ENCODE measurements at regions not wholly inside any gene's neighbourhood (a gene's known extent, or its start where the extent isn't known, plus 50 kb on each side); places are given as distances from the start of the nearest gene placed in this dataset.

DNA sequence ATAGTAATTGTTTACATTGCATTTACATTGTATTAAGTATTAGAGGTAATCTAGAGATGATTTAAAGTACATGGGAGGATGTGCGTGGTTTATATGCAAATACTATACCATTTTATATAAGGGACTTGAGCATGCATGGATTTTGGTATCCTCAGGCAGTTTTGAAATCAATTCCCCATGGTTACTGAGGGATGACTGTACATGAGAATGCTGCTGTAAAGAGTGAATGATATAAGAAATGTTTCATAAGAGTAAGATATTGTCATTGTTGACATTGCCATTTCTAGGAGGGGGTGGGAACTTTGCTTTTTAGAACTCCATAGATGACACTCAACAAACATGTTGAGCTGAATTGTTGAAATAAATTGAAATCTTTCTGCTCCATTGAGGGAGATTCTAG lies 185.0 kb downstream of the SEMA6A start:
- Mint-ChIP-seq H3K27ac (no peak overlapping the region), H3K4me1 (no peaks in the 10 kb centered on the region), H3K4me3 (no peak overlapping the region), H3K9me3 (peaks cover 12% of the 10 kb centered on the region), H3K36me3 (peaks cover 33% of the 10 kb centered on the region), H3K27me3 (no peaks in the 10 kb centered on the region)
- no peak for DNase-seq

DNA sequence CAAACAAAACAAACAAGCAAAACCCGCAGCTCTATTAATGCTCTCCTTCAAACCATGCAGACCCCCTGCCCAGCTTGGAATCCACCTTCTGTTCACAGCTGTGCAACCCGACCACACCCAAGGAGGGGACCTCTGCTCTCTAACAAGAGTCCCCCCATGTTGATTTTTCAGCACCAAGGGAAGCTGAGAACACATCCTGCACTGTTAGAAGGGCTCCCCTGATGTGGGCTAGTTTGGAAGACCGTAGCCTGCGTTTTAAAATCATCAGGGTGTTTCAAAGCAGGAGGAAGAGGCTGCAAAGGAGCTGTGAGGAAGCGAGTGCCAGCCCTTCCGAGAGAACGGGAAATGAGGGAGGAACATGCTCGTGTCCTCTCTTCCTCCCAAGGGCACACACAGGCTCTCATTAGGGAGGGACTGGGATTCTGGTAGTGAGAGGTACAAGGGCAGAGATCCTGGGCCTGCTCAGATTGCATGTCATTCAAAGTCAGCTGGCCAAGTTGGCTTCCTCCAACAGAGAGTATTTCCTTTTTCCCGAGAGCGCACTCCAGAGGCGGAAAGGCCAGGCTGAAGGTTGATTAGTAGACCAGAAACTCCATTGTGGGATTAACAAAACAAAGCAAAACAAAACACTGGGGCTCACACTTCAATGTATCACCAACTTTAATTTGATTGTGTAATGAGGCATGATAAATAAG lies 185.9 kb downstream of the SEMA6A start:
- Mint-ChIP-seq H3K9me3 (peaks cover 13% of the 10 kb centered on the region), H3K27ac (no peak overlapping the region), H3K4me1 (no peaks in the 10 kb centered on the region), H3K36me3 (peaks cover 34% of the 10 kb centered on the region), H3K27me3 (no peaks in the 10 kb centered on the region), H3K4me3 (no peak overlapping the region)
- no peak for DNase-seq

DNA sequence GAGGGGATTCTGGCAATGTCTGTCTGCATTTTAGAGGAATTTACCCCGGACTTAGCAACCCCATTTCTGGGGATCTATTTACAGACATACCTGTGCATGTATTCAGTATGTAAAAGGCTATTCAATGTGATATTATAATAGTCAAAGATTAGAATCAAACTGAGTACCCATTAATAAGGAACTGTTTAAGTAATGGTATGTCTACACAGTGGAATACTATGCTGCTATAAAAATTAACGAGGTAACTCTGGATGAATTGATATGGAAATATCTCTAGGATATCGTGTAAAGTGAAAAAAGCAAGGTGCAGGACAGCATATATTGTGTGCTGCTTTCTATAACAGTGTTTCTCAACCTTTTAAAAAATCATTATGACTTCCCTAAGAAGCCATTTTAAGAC lies 186.9 kb downstream of the SEMA6A start:
- Mint-ChIP-seq H3K36me3 (peaks cover 38% of the 10 kb centered on the region), H3K27me3 (no peaks in the 10 kb centered on the region), H3K27ac (no peak overlapping the region), H3K9me3 (peaks cover 16% of the 10 kb centered on the region), H3K4me3 (no peak overlapping the region), H3K4me1 (no peaks in the 10 kb centered on the region)
- DNase-seq, result no peak

DNA sequence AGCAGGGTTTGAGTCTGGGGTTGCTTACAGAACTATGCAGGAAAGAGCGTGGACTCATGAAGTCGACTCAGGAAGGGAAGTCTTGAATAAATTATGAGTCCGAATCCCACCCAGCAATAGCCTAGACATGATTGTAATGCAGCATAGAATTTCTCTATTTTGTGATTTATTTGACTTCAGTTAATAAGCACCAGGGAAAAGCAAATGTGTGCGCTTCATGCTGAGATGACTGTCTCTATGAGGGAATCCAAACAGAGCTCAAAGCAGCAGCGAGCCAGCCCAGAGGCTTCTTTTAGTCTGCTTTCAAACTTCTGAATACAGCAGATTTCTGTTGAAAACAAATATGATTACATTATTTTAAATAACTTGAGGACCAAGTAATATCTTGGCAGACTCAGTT lies 188.0 kb downstream of the SEMA6A start:
- Mint-ChIP-seq H3K27ac (no peak overlapping the region), H3K27me3 (no peaks in the 10 kb centered on the region), H3K36me3 (peaks cover 43% of the 10 kb centered on the region), H3K4me1 (no peaks in the 10 kb centered on the region), H3K4me3 (no peak overlapping the region), H3K9me3 (peaks cover 10% of the 10 kb centered on the region)
- DNase-seq, result no peak

DNA sequence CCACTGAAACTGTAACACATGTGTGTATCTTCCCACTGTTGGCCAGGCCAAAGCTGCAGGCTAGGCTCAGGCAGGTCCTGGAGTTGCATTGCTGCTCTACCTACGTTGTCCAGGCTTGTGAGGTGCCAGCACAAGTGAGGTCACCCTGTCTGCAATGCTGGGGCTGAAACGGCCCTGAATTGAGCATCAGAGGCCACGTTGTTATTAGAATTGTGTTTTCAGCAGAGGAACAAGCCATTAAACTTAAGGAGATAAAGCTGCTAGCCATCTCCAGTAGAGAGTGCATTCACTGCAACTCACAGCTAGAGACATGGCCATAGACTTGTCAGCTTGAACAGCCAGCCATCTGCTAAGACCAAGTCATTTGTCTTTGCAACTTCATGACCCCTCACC lies 191.8 kb downstream of the SEMA6A start:
- Mint-ChIP-seq H3K9me3 (peaks cover 9% of the 10 kb centered on the region), H3K4me1 (no peaks in the 10 kb centered on the region), H3K4me3 (no peak overlapping the region), H3K27ac (no peak overlapping the region), H3K27me3 (no peaks in the 10 kb centered on the region), H3K36me3 (peaks cover 29% of the 10 kb centered on the region)
- DNase-seq, result no peak

DNA sequence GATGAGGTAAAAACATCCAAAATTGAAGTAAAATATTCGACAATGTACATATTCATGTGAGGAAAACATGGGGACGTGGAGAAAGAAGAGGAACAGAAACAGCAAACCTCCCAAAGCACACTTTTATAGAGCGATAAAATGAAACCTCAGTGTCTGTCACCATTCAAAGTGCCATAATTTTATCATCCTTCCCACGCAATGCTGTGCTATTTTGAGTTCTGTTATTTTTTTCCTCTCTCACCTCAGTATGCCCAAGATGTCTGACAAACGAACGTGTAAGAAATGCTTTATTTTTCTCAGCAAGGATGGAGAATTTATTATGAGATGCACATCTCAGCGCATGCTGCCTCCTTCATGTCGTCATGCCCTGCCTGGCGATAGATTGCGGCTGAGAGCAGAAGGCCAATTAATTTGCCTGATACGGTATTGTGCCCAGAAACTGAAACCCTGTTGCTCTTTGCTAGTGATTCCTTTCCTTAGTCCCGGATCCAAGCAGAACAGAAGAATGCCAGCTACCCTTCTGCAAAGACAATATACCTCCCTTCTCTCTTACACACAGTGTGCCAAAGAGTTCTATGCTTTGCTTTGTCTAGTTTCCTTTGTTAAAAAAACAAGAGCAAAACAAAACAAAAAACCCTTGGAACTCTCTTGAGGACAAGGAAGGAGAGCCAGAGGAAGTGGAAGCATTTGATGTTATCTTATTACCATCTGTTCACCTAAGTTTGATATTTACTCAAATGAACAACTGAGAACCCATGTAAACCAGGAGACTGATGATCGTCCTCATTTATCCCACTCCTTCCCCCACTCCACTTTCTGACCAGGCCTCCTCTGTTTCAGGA lies 192.4 kb downstream of the SEMA6A start:
- no peaks in the 10 kb centered on the region for H3K27me3 Mint-ChIP-seq
- DNase-seq, result no peak
- H3K4me3 Mint-ChIP-seq, result no peak overlapping the region
- H3K27ac Mint-ChIP-seq, result no peak overlapping the region
- peaks cover 9% of the 10 kb centered on the region for H3K9me3 Mint-ChIP-seq
- peaks cover 25% of the 10 kb centered on the region for H3K36me3 Mint-ChIP-seq
- H3K4me1 Mint-ChIP-seq, result no peaks in the 10 kb centered on the region

DNA sequence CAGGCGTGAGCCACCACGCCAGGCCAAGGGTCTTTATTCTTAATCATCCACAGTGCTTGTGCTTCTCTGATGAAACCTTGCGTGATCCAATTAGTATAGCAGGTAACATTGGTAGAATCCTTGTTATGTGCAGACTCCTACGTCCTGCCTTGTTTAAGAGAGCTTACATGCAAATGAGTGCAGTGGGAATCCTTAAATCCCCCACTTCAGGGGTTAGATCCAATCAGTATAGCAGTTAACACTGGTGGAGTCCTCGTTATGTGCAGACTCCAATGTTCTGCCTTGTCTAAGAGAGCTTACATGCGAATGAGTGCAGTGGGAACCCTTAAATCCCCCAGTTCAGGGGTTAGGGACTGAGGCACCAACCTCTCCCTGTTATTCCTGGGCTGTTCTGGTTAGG lies 193.4 kb downstream of the SEMA6A start:
- Mint-ChIP-seq H3K27ac (no peak overlapping the region), H3K36me3 (peaks cover 20% of the 10 kb centered on the region), H3K27me3 (no peaks in the 10 kb centered on the region), H3K9me3 (peaks cover 8% of the 10 kb centered on the region), H3K4me1 (no peaks in the 10 kb centered on the region), H3K4me3 (no peak overlapping the region)
- no peak for DNase-seq

DNA sequence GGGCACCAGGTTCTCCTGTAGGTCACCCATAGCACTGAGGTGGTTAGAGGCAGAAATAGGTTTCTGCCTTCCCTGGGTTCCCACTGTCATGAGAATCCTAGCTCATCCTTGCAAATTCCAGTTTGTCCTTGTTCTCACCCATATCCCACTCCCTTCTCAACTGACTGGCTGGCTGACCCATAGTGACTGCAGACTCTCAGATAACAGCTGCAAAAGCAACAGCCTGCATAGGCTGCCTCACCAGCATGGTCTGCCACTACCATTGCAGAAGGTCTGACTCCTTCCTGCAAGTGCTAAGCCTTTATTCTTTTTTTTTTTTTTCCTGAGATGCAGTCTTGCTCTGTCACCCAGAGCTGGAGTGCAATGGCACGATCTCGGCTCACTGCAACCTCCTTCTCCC lies 194.0 kb downstream of the SEMA6A start:
- H3K27ac Mint-ChIP-seq, result no peak overlapping the region
- H3K4me3 Mint-ChIP-seq, result no peak overlapping the region
- H3K36me3 Mint-ChIP-seq, result peaks cover 14% of the 10 kb centered on the region
- H3K9me3 Mint-ChIP-seq, result peaks cover 4% of the 10 kb centered on the region
- no peak for DNase-seq
- no peaks in the 10 kb centered on the region for H3K4me1 Mint-ChIP-seq
- no peaks in the 10 kb centered on the region for H3K27me3 Mint-ChIP-seq

DNA sequence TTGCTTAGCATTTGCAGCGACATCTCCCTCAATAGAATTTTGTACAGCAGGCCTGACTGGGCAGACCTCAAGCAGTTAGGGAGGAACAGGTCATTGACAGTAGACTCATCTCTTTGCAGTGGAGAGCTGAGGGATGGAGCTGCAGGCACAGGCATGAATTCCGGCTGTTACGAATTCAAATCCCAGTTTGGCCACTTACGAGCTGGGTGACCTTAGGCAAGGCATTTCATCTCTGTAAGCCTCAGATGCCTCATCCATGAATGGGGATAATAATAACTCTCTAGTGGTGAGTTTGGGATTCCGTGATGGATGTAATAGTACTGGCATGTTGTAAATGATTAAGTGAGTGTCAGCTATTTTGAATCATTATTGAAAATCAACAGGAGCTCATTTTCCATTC lies 195.3 kb downstream of the SEMA6A start:
- Mint-ChIP-seq H3K4me1 (peaks cover 3% of the 10 kb centered on the region), H3K36me3 (peaks cover 16% of the 10 kb centered on the region), H3K27me3 (no peaks in the 10 kb centered on the region), H3K4me3 (no peak overlapping the region), H3K9me3 (peaks cover 4% of the 10 kb centered on the region), H3K27ac (no peak overlapping the region)
- no peak for DNase-seq

DNA sequence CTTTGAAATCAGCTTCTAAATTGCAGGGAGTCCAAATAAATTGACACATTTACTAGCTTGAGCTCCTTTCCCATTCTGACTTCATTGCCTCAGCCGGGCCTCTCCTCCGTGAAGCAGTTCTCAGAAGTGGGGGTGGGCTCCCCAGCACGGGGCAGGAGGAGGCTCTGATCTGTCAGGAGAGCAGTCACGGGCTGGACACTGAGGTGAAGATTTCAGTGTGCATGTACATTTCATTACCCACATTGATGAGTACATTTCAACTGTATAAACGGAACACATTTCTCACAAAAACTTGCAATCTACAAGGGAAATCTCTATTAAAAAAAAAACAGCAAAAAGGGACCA lies 195.9 kb downstream of the SEMA6A start:
- no peak overlapping the region for H3K4me3 Mint-ChIP-seq
- no peak overlapping the region for H3K27ac Mint-ChIP-seq
- H3K4me1 Mint-ChIP-seq, result peaks cover 3% of the 10 kb centered on the region
- no peaks in the 10 kb centered on the region for H3K27me3 Mint-ChIP-seq
- peaks cover 16% of the 10 kb centered on the region for H3K36me3 Mint-ChIP-seq
- no peak for DNase-seq
- peaks cover 3% of the 10 kb centered on the region for H3K9me3 Mint-ChIP-seq

DNA sequence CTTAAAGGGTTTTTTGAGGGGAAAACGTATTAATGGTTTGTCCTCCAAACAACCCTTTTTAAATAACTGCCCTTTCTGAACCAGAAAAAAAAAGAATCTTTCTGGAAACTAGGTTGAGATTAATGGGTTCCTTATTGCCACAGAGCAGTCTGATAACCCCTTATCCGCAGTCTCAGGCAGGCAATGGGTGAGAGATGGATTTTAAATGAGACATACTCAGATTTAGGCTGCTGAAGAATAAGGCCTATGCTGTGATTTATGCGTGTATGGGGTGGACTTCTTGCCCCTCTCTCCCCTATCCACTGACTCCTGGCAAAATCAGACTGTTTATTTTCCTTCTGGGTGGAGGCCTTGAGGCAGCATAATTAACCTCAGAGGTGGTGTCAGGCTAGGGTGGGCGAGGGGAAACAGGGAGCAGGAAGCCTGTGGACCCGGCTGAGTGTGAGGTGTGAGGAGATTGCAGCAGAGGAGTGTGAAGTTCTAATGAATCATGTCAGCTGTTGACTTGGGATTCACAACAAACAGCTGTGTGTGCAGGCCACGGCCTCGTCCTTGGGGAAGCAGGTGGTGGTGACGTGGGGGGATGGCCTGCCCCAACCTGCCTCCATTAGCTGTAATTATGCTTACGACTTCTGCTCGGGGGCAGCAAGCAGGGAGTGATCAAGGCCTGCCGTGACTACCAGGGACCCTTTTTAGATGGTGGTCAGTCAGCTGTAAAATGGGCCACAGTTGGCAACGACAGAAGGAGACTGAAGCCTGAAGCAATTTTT lies 196.4 kb downstream of the SEMA6A start:
- no peak overlapping the region for H3K27ac Mint-ChIP-seq
- no peaks in the 10 kb centered on the region for H3K27me3 Mint-ChIP-seq
- peaks cover 18% of the 10 kb centered on the region for H3K36me3 Mint-ChIP-seq
- H3K4me3 Mint-ChIP-seq, result no peak overlapping the region
- DNase-seq, result no peak
- peaks cover 3% of the 10 kb centered on the region for H3K4me1 Mint-ChIP-seq
- H3K9me3 Mint-ChIP-seq, result no peaks in the 10 kb centered on the region

DNA sequence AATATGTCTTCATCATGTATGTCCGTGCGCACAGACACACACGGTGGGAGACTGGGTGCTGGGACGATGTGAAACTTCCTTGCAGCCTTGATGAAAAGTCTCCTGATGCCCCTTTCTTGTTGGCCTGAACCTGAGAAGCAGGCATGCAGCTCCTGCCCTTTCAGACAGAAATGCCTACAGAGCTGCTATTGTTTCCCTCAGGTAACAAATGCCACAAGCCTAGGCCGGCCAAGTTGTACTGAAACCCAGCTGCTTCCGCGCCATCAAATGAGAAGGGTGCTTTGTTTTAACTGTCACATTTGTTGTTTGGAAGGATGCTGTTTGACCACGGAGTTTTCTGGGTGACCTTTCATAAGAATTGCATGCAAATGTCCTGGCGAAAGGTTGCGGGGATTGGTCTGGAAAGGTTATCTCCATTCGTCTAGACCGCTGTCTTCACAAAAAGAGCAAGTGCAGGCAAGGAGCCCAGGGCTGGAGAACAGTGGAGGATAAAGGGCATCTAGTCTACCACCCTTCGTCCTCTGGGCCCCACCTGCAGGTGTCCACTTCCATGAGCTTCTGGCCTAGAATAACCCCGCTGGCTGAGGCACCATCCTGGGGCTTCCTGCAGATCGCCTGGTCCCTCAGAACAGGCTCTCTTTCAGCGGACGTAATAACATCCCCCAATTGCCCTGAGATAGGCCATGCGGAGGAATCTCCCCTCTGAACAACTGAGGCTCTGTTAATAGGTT lies 197.2 kb downstream of the SEMA6A start:
- no peak overlapping the region for H3K27ac Mint-ChIP-seq
- peaks cover 21% of the 10 kb centered on the region for H3K36me3 Mint-ChIP-seq
- H3K27me3 Mint-ChIP-seq, result no peaks in the 10 kb centered on the region
- peaks cover 7% of the 10 kb centered on the region for H3K4me1 Mint-ChIP-seq
- H3K4me3 Mint-ChIP-seq, result no peak overlapping the region
- no peak for DNase-seq
- H3K9me3 Mint-ChIP-seq, result no peaks in the 10 kb centered on the region

DNA sequence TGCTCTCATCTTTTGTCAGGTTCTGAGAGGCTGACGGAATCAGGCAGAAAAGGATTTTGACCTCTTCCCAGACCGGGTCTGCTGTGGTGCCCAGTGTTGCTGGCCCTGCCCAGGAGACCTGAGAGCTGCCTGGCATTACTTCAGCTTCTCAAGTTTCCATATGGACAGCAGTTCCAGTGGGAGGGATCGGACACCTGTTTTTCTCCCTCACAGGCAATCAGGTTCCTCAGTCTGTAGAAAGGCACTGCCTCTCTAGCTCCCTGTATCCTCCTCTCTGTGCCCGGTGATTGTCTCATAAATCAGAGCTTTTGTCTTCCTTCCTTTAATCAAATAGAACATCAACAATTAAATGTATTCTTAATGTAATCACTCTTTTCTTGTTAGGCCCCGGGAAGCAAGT lies 198.7 kb downstream of the SEMA6A start:
- Mint-ChIP-seq H3K27ac (no peak overlapping the region), H3K27me3 (no peaks in the 10 kb centered on the region), H3K36me3 (peaks cover 17% of the 10 kb centered on the region), H3K4me3 (no peak overlapping the region), H3K4me1 (peaks cover 11% of the 10 kb centered on the region), H3K9me3 (no peaks in the 10 kb centered on the region)
- DNase-seq, result no peak

DNA sequence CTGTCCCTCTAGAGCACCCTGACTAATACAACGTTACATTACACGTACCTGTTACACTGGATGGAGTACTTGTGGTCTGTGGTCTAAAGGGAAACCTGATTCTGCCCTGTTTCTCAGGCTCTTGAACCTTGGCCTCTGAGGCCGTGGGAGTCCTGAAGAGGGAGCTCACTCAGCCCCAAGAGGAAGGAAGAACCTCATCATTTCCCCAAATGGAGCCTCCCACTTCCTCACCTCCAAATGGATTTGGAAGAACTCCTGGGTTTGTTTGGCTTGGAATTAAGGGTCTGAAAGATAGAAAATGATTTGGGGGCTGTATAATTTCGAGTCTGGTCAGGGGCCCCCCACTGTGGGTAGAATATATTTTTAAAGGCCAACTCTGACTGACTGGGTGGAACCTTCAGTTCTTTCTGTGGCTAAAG lies 200.2 kb downstream of the SEMA6A start:
- no peak for DNase-seq
- peaks cover 23% of the 10 kb centered on the region for H3K4me1 Mint-ChIP-seq
- no peaks in the 10 kb centered on the region for H3K9me3 Mint-ChIP-seq
- no peak overlapping the region for H3K4me3 Mint-ChIP-seq
- peaks cover 17% of the 10 kb centered on the region for H3K36me3 Mint-ChIP-seq
- no peaks in the 10 kb centered on the region for H3K27me3 Mint-ChIP-seq
- H3K27ac Mint-ChIP-seq, result no peak overlapping the region
